T-cell (primary cell): ENCODE measurements at regions not wholly inside any gene's neighbourhood (a gene's known extent, or its start where the extent isn't known, plus 50 kb on each side); places are given as distances from the start of the nearest gene placed in this dataset.
"Not testable (repeated sequence)": the region's sequence is repeated elsewhere in the genome, so short reads cannot be mapped to it uniquely, and the experiment has no call there.

ENCODE experiments used
- ATAC-seq, 4 experiments: fragments of 200-7000 bp in 3 of 4; fragments of 150-1000 bp in 1 of 4; cut with Tn5 transposase; replicated peaks in 1 of 4; 1 replicate in 3 of 4; 2 replicates in 1 of 4; pipeline ENCODE4 v1.10.0; 2021; ENCODE audit warnings: moderate library complexity in 3 of 4, mild to moderate bottlenecking in 2 of 4, moderate number of reproducible peaks in 1 of 4
- CTCF ChIA-PET, 2 donors: fragments of 300-600 bp; sonication (Branson Sonifier 250); formaldehyde crosslinking; loops; one replicate each; lab custom pipeline; 2022; ENCODE audit warnings: antibody characterized with exemption in 2 of 2; lab: Charles Lee
- POLR2A ChIA-PET, 2 donors: fragments of 300-600 bp; sonication (Branson Sonifier 250); formaldehyde crosslinking; loops; one replicate each; lab custom pipeline; 2022; ENCODE audit warnings: antibody characterized with exemption in 2 of 2; lab: Charles Lee
- DNase-seq, 35 experiments: peaks; one replicate each; pipeline versions ENCODE4 v3.0.0 to v3.0.0-alpha.2; 2013 to 2023
- H3K27ac ChIP-seq: one replicate; pipeline ENCODE4 v1.5.1; 2013; ENCODE audit warnings: low read length
- H3K27me3 ChIP-seq, 2 experiments: replicated peaks in 1 of 2; 1 replicate in 1 of 2; 2 replicates in 1 of 2; pipeline versions ENCODE4 v1.6.1 to v1.7.0; 2013; ENCODE audit warnings: low read length in 1 of 2, mixed read lengths in 1 of 2; ENCODE audit not compliant: control insufficient read depth in 2 of 2, insufficient read depth in 2 of 2; ENCODE audit errors: extremely low read depth in 1 of 2
- H3K36me3 ChIP-seq, 2 donors: 1 replicate in 1 of 2; 2 replicates in 1 of 2; pipeline versions ENCODE4 v1.6.1 to v1.7.0; 2013; ENCODE audit warnings: low read length in 1 of 2; ENCODE audit not compliant: control insufficient read depth in 2 of 2, insufficient read depth in 1 of 2; ENCODE audit errors: extremely low read depth in 1 of 2
- H3K4me1 ChIP-seq, 2 experiments: 1 replicate in 1 of 2; 2 replicates in 1 of 2; pipeline versions ENCODE4 v1.6.1 to v1.7.0; 2013; ENCODE audit warnings: low read length in 2 of 2, mixed read lengths in 1 of 2; ENCODE audit not compliant: insufficient read depth in 2 of 2, control insufficient read depth in 1 of 2; ENCODE audit errors: extremely low read depth in 1 of 2
- H3K4me3 ChIP-seq, 2 donors: 1 replicate in 1 of 2; 2 replicates in 1 of 2; pipeline versions ENCODE4 v1.5.1 to v1.7.0; 2013; ENCODE audit warnings: mild to moderate bottlenecking in 2 of 2, low read length in 1 of 2, moderate library complexity in 1 of 2; ENCODE audit not compliant: control insufficient read depth in 1 of 2; ENCODE audit errors: extremely low read depth in 1 of 2
- H3K9me3 ChIP-seq: 2 replicates; pipeline ENCODE4 v1.7.0; 2013
- H3K27ac Mint-ChIP-seq, 2 donors: one replicate each; pipeline ENCODE4 v1.8.0; 2020 to 2021; ENCODE audit warnings: mild to moderate bottlenecking in 2 of 2, mixed read lengths in 2 of 2
- H3K27me3 Mint-ChIP-seq, 2 donors: one replicate each; pipeline ENCODE4 v1.8.0; 2021 to 2022; ENCODE audit warnings: mixed read lengths in 2 of 2
- H3K36me3 Mint-ChIP-seq: one replicate; pipeline ENCODE4 v1.8.0; 2021; ENCODE audit warnings: mixed read lengths
- H3K4me1 Mint-ChIP-seq, 3 donors: one replicate each; pipeline ENCODE4 v1.8.0; 2020 to 2022; ENCODE audit warnings: mixed read lengths in 3 of 3, mild to moderate bottlenecking in 1 of 3
- H3K4me3 Mint-ChIP-seq, 3 donors: one replicate each; pipeline ENCODE4 v1.8.0; 2020 to 2022; ENCODE audit warnings: mild to moderate bottlenecking in 3 of 3, mixed read lengths in 3 of 3, moderate library complexity in 3 of 3
- H3K9me3 Mint-ChIP-seq, 3 donors: one replicate each; pipeline ENCODE4 v1.8.0; 2020 to 2022; ENCODE audit warnings: mixed read lengths in 3 of 3
- WGBS: methylation state at CpG from one replicate; pipeline ENCODE4 v1.1.5; 2013; ENCODE audit warnings: missing lambda C conversion rate; ENCODE audit not compliant: insufficient coverage; 5-methylcytosine and 5-hydroxymethylcytosine counted together

GRCh38 chr2:87410371-87410770, 337.5 kb upstream of the PLGLB2 start:
- H3K4me3 ChIP-seq, DNase-seq, H3K27me3 ChIP-seq, H3K36me3 Mint-ChIP-seq, POLR2A ChIA-PET, H3K4me1 ChIP-seq, H3K27ac Mint-ChIP-seq, H3K27ac ChIP-seq, H3K9me3 ChIP-seq, H3K27me3 Mint-ChIP-seq, ATAC-seq, CTCF ChIA-PET, H3K9me3 Mint-ChIP-seq, H3K4me1 Mint-ChIP-seq, H3K4me3 Mint-ChIP-seq, H3K36me3 ChIP-seq: not testable (repeated sequence)
- WGBS: 84% methylated on average over 2 of the region's 3 CpGs

- H3K9me3 Mint-ChIP-seq, POLR2A ChIA-PET, H3K27ac ChIP-seq, H3K36me3 Mint-ChIP-seq, H3K4me1 Mint-ChIP-seq, ATAC-seq, H3K4me3 Mint-ChIP-seq, H3K4me1 ChIP-seq, H3K27me3 ChIP-seq, H3K9me3 ChIP-seq, H3K4me3 ChIP-seq, H3K36me3 ChIP-seq, H3K27me3 Mint-ChIP-seq, CTCF ChIA-PET, DNase-seq, H3K27ac Mint-ChIP-seq: not testable (repeated sequence)
- 75% methylated on average over 1 of the region's 7 CpGs for whole genome bisulfite sequencing
Measured at GRCh38 chr2:87412036-87412820, 335.7 kb upstream of the PLGLB2 start.

- H3K4me1 Mint-ChIP-seq, H3K36me3 ChIP-seq, H3K9me3 ChIP-seq, ATAC-seq, CTCF ChIA-PET, H3K27ac Mint-ChIP-seq, H3K27ac ChIP-seq, H3K4me3 ChIP-seq, POLR2A ChIA-PET, H3K4me3 Mint-ChIP-seq, H3K27me3 Mint-ChIP-seq, H3K27me3 ChIP-seq, DNase-seq, H3K4me1 ChIP-seq, H3K9me3 Mint-ChIP-seq, H3K36me3 Mint-ChIP-seq: not testable (repeated sequence)
- WGBS: 71% methylated on average over 1 of the region's 1 CpG
Measured at GRCh38 chr2:87414331-87414730, 333.6 kb upstream of the PLGLB2 start.

GRCh38 chr2:87414795-87415570, 332.9 kb upstream of the PLGLB2 start:
- H3K27ac Mint-ChIP-seq, H3K4me1 ChIP-seq, H3K9me3 Mint-ChIP-seq, H3K27me3 Mint-ChIP-seq, H3K4me1 Mint-ChIP-seq, H3K27me3 ChIP-seq, H3K27ac ChIP-seq, POLR2A ChIA-PET, ATAC-seq, H3K9me3 ChIP-seq, CTCF ChIA-PET, DNase-seq, H3K4me3 ChIP-seq, H3K36me3 ChIP-seq, H3K4me3 Mint-ChIP-seq, H3K36me3 Mint-ChIP-seq: not testable (repeated sequence)
- WGBS: 67% methylated on average over 1 of the region's 10 CpGs

GRCh38 chr2:87415586-87416265, 332.2 kb upstream of the PLGLB2 start:
- H3K4me3 Mint-ChIP-seq, DNase-seq, H3K27ac Mint-ChIP-seq, H3K36me3 ChIP-seq, H3K27me3 Mint-ChIP-seq, H3K36me3 Mint-ChIP-seq, H3K9me3 Mint-ChIP-seq, H3K27me3 ChIP-seq, ATAC-seq, CTCF ChIA-PET, POLR2A ChIA-PET, H3K9me3 ChIP-seq, H3K4me3 ChIP-seq, H3K4me1 Mint-ChIP-seq, H3K4me1 ChIP-seq, H3K27ac ChIP-seq: not testable (repeated sequence)
- 14% methylated on average over 1 of the region's 1 CpG for WGBS

GRCh38 chr2:87416266-87416592, 331.7 kb upstream of the PLGLB2 start:
- H3K9me3 ChIP-seq, H3K36me3 Mint-ChIP-seq, H3K27me3 ChIP-seq, H3K27ac ChIP-seq, H3K36me3 ChIP-seq, H3K4me1 ChIP-seq, POLR2A ChIA-PET, H3K4me1 Mint-ChIP-seq, H3K4me3 Mint-ChIP-seq, H3K4me3 ChIP-seq, ATAC-seq, CTCF ChIA-PET, DNase-seq, H3K9me3 Mint-ChIP-seq, H3K27ac Mint-ChIP-seq, H3K27me3 Mint-ChIP-seq: not testable (repeated sequence)
- WGBS: 100% methylated on average over 1 of the region's 1 CpG
